CD4-positive, alpha-beta T cell treated with Interferon alpha-2 for 1 hour (primary cell): ENCODE measurements at regions not wholly inside any gene's neighbourhood (a gene's known extent, or its start where the extent isn't known, plus 50 kb on each side); places are given as distances from the start of the nearest gene placed in this dataset.

Source experiments
- DNase-seq, 2 donors: peaks; one replicate each; pipeline ENCODE4 v3.0.0-alpha.2; 2020 to 2022

GRCh38 chr12:60930151-60930550, 1330.1 kb upstream of the USP15 start:
- no peak for DNase-seq

GRCh38 chr12:60935981-60936761, 1324.0 kb upstream of the USP15 start:
- DNase-seq: no peak

- no peak for DNase-seq
Observed at GRCh38 chr12:60947533-60947932, 1312.7 kb upstream of the USP15 start.

- DNase-seq: no peak
Observed at GRCh38 chr12:60967128-60967527, 1293.1 kb upstream of the USP15 start.

GRCh38 chr12:60977966-60978365, 1282.2 kb upstream of the USP15 start:
- no peak for DNase-seq

- no peak for DNase-seq
Observed at GRCh38 chr12:60980558-60980957, 1279.6 kb upstream of the USP15 start.

- DNase-seq: no peak
Observed at GRCh38 chr12:60981473-60981872, 1278.7 kb upstream of the USP15 start.

- DNase-seq: no peak
Observed at GRCh38 chr12:60992087-60992486, 1268.1 kb upstream of the USP15 start.

- DNase-seq: no peak
Observed at GRCh38 chr12:60995256-60995825, 1264.9 kb upstream of the USP15 start.

GRCh38 chr12:60997869-60998378, 1262.3 kb upstream of the USP15 start:
- no peak for DNase-seq

GRCh38 chr12:61009192-61009591, 1251.0 kb upstream of the USP15 start:
- DNase-seq: no peak

- DNase-seq: no peak
Observed at GRCh38 chr12:61011767-61012423, 1248.3 kb upstream of the USP15 start.

- no peak for DNase-seq
Observed at GRCh38 chr12:61018571-61018970, 1241.6 kb upstream of the USP15 start.

- no peak for DNase-seq
Observed at GRCh38 chr12:61023231-61023630, 1237.0 kb upstream of the USP15 start.

- DNase-seq: no peak
Observed at GRCh38 chr12:61029516-61029915, 1230.7 kb upstream of the USP15 start.

- no peak for DNase-seq
Observed at GRCh38 chr12:61037792-61038191, 1222.4 kb upstream of the USP15 start.

- DNase-seq: no peak
Observed at GRCh38 chr12:61043838-61044237, 1216.4 kb upstream of the USP15 start.

GRCh38 chr12:61044766-61045165, 1215.4 kb upstream of the USP15 start:
- no peak for DNase-seq

- DNase-seq: no peak
Observed at GRCh38 chr12:61070640-61071414, 1189.4 kb upstream of the USP15 start.

GRCh38 chr12:61072717-61073116, 1187.5 kb upstream of the USP15 start:
- no peak for DNase-seq

- DNase-seq: no peak
Observed at GRCh38 chr12:61095111-61095510, 1165.1 kb upstream of the USP15 start.

- no peak for DNase-seq
Observed at GRCh38 chr12:61098031-61098580, 1162.1 kb upstream of the USP15 start.

- DNase-seq: no peak
Observed at GRCh38 chr12:61107118-61107517, 1153.1 kb upstream of the USP15 start.
